ENCODE measurements at regions not wholly inside any gene's neighbourhood (a gene's known extent, or its start where the extent isn't known, plus 50 kb on each side); places are given as distances from the start of the nearest gene placed in this dataset.

DNA sequence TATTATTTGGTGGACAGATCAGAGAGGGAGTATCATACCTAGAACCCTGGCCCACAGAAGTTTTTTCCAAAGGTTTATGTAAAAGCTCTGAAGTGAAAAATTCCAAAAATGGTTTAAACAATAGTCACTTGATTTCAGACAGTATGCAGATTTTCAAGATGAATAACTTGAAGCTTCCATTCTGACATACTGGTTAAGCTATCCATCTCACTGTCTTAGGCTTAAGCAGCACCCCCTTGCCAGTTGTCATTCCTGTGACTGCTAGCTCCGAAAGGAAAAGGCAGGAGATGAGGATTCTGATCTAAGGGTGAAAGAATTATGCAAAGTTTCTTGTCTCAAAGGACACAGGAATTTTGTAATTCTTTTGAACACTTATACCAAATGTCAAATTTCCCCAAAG lies 337.5 kb upstream of the THBS1 start:
- TF ChIP-seq, protein P1, sequence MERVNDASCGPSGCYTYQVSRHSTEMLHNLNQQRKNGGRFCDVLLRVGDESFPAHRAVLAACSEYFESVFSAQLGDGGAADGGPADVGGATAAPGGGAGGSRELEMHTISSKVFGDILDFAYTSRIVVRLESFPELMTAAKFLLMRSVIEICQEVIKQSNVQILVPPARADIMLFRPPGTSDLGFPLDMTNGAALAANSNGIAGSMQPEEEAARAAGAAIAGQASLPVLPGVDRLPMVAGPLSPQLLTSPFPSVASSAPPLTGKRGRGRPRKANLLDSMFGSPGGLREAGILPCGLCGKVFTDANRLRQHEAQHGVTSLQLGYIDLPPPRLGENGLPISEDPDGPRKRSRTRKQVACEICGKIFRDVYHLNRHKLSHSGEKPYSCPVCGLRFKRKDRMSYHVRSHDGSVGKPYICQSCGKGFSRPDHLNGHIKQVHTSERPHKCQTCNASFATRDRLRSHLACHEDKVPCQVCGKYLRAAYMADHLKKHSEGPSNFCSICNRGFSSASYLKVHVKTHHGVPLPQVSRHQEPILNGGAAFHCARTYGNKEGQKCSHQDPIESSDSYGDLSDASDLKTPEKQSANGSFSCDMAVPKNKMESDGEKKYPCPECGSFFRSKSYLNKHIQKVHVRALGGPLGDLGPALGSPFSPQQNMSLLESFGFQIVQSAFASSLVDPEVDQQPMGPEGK (CRISPR knock-in tag; IDR thresholded peaks at IDR 0.05; ENCODE audit: borderline replicate concordance): no peak
- TF ChIP-seq ISL1 (CRISPR knock-in tag; IDR thresholded peaks at IDR 0.05) (no peak), CSDC2 (CRISPR knock-in tag; IDR thresholded peaks at IDR 0.05) (no peak), ZNF70 (CRISPR knock-in tag; IDR thresholded peaks at IDR 0.05) (no peak), TCF4 (CRISPR knock-in tag; IDR thresholded peaks at IDR 0.05; ENCODE audit: borderline replicate concordance) (no peak), GLIS3 (CRISPR knock-in tag; IDR thresholded peaks at IDR 0.05) (no peak), ESRRG (CRISPR knock-in tag; IDR thresholded peaks at IDR 0.05) (no peak), ARNTL (CRISPR knock-in tag; IDR thresholded peaks at IDR 0.05; ENCODE audit: borderline replicate concordance, low read depth) (no peak), CSRNP3 (CRISPR knock-in tag; IDR thresholded peaks at IDR 0.05) (no peak), RARB (CRISPR knock-in tag; IDR thresholded peaks at IDR 0.05) (no peak), ZNF8 (CRISPR knock-in tag; IDR thresholded peaks at IDR 0.05) (no peak)
- ATAC-seq: peak; percentile 42; the same call in 2 of the 3 replicates

- no peak for TF ChIP-seq ZFP30 (CRISPR knock-in tag; IDR thresholded peaks at IDR 0.05)
- no peak for TF ChIP-seq CSDC2 (CRISPR knock-in tag; IDR thresholded peaks at IDR 0.05)
- TF ChIP-seq SNAI2 (CRISPR knock-in tag; IDR thresholded peaks at IDR 0.05): no peak
- no peak for TF ChIP-seq PPARA (CRISPR knock-in tag; IDR thresholded peaks at IDR 0.05; ENCODE audit: borderline replicate concordance)
- TF ChIP-seq TCF4 (CRISPR knock-in tag; IDR thresholded peaks at IDR 0.05; ENCODE audit: borderline replicate concordance): no peak
- no peak for TF ChIP-seq TOX (CRISPR knock-in tag; IDR thresholded peaks at IDR 0.05; ENCODE audit: borderline replicate concordance)
- TF ChIP-seq ZC3H10 (CRISPR knock-in tag; IDR thresholded peaks at IDR 0.05): no peak
- TF ChIP-seq, protein P2, sequence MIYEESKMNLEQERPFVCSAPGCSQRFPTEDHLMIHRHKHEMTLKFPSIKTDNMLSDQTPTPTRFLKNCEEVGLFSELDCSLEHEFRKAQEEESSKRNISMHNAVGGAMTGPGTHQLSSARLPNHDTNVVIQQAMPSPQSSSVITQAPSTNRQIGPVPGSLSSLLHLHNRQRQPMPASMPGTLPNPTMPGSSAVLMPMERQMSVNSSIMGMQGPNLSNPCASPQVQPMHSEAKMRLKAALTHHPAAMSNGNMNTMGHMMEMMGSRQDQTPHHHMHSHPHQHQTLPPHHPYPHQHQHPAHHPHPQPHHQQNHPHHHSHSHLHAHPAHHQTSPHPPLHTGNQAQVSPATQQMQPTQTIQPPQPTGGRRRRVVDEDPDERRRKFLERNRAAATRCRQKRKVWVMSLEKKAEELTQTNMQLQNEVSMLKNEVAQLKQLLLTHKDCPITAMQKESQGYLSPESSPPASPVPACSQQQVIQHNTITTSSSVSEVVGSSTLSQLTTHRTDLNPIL (CRISPR knock-in tag; IDR thresholded peaks at IDR 0.05; ENCODE audit: low read depth): no peak
- TF ChIP-seq ZNF565 (CRISPR knock-in tag; conservative IDR thresholded peaks at IDR 0.05; ENCODE audit: low read depth): no peak
- TF ChIP-seq ZFP3 (CRISPR knock-in tag; IDR thresholded peaks at IDR 0.05): no peak
- ATAC-seq: no peak
Measured at GRCh38 chr15:39244776-39245175, 336.1 kb upstream of the THBS1 start.

- ATAC-seq: no peak
- TF ChIP-seq BACH2 (CRISPR knock-in tag; IDR thresholded peaks at IDR 0.05; ENCODE audit: borderline replicate concordance) (no peak), GLIS3 (CRISPR knock-in tag; IDR thresholded peaks at IDR 0.05) (no peak), ZNF565 (CRISPR knock-in tag; conservative IDR thresholded peaks at IDR 0.05; ENCODE audit: low read depth) (no peak), RARB (CRISPR knock-in tag; IDR thresholded peaks at IDR 0.05) (no peak), CSDC2 (CRISPR knock-in tag; IDR thresholded peaks at IDR 0.05) (no peak), ESRRG (CRISPR knock-in tag; IDR thresholded peaks at IDR 0.05) (no peak), ZFP30 (CRISPR knock-in tag; IDR thresholded peaks at IDR 0.05) (no peak), CSRNP3 (CRISPR knock-in tag; IDR thresholded peaks at IDR 0.05) (no peak), ZC3H10 (CRISPR knock-in tag; IDR thresholded peaks at IDR 0.05) (no peak), ARNTL (CRISPR knock-in tag; IDR thresholded peaks at IDR 0.05; ENCODE audit: borderline replicate concordance, low read depth) (no peak), ZNF70 (CRISPR knock-in tag; IDR thresholded peaks at IDR 0.05) (no peak), TOX (CRISPR knock-in tag; IDR thresholded peaks at IDR 0.05; ENCODE audit: borderline replicate concordance) (no peak), TSHZ2 (CRISPR knock-in tag; IDR thresholded peaks at IDR 0.05) (no peak), PPARA (CRISPR knock-in tag; IDR thresholded peaks at IDR 0.05; ENCODE audit: borderline replicate concordance) (no peak), ZFP3 (CRISPR knock-in tag; IDR thresholded peaks at IDR 0.05) (no peak)
- TF ChIP-seq, protein P3, sequence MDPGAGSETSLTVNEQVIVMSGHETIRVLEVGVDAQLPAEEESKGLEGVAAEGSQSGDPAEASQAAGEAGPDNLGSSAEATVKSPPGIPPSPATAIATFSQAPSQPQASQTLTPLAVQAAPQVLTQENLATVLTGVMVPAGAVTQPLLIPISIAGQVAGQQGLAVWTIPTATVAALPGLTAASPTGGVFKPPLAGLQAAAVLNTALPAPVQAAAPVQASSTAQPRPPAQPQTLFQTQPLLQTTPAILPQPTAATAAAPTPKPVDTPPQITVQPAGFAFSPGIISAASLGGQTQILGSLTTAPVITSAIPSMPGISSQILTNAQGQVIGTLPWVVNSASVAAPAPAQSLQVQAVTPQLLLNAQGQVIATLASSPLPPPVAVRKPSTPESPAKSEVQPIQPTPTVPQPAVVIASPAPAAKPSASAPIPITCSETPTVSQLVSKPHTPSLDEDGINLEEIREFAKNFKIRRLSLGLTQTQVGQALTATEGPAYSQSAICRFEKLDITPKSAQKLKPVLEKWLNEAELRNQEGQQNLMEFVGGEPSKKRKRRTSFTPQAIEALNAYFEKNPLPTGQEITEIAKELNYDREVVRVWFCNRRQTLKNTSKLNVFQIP (CRISPR knock-in tag; IDR thresholded peaks at IDR 0.05; ENCODE audit: borderline replicate concordance, low read depth): no peak
- TF ChIP-seq, protein P2 (CRISPR knock-in tag; IDR thresholded peaks at IDR 0.05; ENCODE audit: low read depth): no peak
- TF ChIP-seq, protein P1 (CRISPR knock-in tag; IDR thresholded peaks at IDR 0.05; ENCODE audit: borderline replicate concordance): no peak
Measured at GRCh38 chr15:39246523-39246922, 334.4 kb upstream of the THBS1 start.
